ENCODE measurements at regions not wholly inside any gene's neighbourhood (a gene's known extent, or its start where the extent isn't known, plus 50 kb on each side); places are given as distances from the start of the nearest gene placed in this dataset.
A peak's percentile ranks its signal among the peaks of the same experiment; 100 is the strongest.

- H3K4me1 ChIP-seq (ENCODE audit: insufficient read depth, low read length) = peaks cover 28% of the 10 kb centered on the region; the same call in 1 of the 2 replicates
- H3K27me3 ChIP-seq (ENCODE audit: insufficient read depth, low read length) = no peaks in the 10 kb centered on the region
- H3K36me3 ChIP-seq (ENCODE audit: insufficient read depth, low read depth, low read length) = no peaks in the 10 kb centered on the region
- H3K9me3 ChIP-seq (ENCODE audit: insufficient read depth, low read depth, low read length) = 0 out of 2 replicates have a peak, but pooled peaks cover 3% of the 10 kb centered on the region
- H3K9ac ChIP-seq (ENCODE audit: low read depth, low read length) = no peak overlapping the region
- no peak overlapping the region for H3K4me3 ChIP-seq (ENCODE audit: low read length)
- H3K27ac ChIP-seq (ENCODE audit: low read length) = no peak overlapping the region
These were observed 321.2 kb downstream of the ZNF621 start for GRCh38 chr3:40845916-40846315.

- H3K27ac ChIP-seq (ENCODE audit: low read length) = no peak overlapping the region
- H3K9ac ChIP-seq (ENCODE audit: low read depth, low read length) = no peak overlapping the region
- no peaks in the 10 kb centered on the region for H3K36me3 ChIP-seq (ENCODE audit: insufficient read depth, low read depth, low read length)
- H3K27me3 ChIP-seq (ENCODE audit: insufficient read depth, low read length) = no peaks in the 10 kb centered on the region
- 0 out of 2 replicates have a peak, but pooled peaks cover 3% of the 10 kb centered on the region for H3K9me3 ChIP-seq (ENCODE audit: insufficient read depth, low read depth, low read length)
- H3K4me3 ChIP-seq (ENCODE audit: low read length) = no peak overlapping the region
- peaks cover 28% of the 10 kb centered on the region; the same call in 1 of the 2 replicates for H3K4me1 ChIP-seq (ENCODE audit: insufficient read depth, low read length)
These were observed 321.7 kb downstream of the ZNF621 start for GRCh38 chr3:40846451-40846850.

- Histone ChIP-seq H3K4me1 (ENCODE audit: insufficient read depth, low read length) (peaks cover 28% of the 10 kb centered on the region; the same call in 1 of the 2 replicates), H3K27me3 (ENCODE audit: insufficient read depth, low read length) (no peaks in the 10 kb centered on the region), H3K36me3 (ENCODE audit: insufficient read depth, low read depth, low read length) (no peaks in the 10 kb centered on the region), H3K4me3 (ENCODE audit: low read length) (0 out of 2 replicates have a peak overlapping the region, but pooled peaks have one; percentile 6), H3K9me3 (ENCODE audit: insufficient read depth, low read depth, low read length) (0 out of 2 replicates have a peak, but pooled peaks cover 3% of the 10 kb centered on the region), H3K9ac (ENCODE audit: low read depth, low read length) (no peak overlapping the region), H3K27ac (ENCODE audit: low read length) (no peak overlapping the region)
These were observed 322.8 kb downstream of the ZNF621 start for GRCh38 chr3:40847551-40847992.

- H3K4me3 ChIP-seq (ENCODE audit: low read length) = no peak overlapping the region
- no peak overlapping the region for H3K27ac ChIP-seq (ENCODE audit: low read length)
- no peaks in the 10 kb centered on the region for H3K27me3 ChIP-seq (ENCODE audit: insufficient read depth, low read length)
- H3K9me3 ChIP-seq (ENCODE audit: insufficient read depth, low read depth, low read length) = 0 out of 2 replicates have a peak, but pooled peaks cover 3% of the 10 kb centered on the region
- H3K9ac ChIP-seq (ENCODE audit: low read depth, low read length) = no peak overlapping the region
- H3K4me1 ChIP-seq (ENCODE audit: insufficient read depth, low read length) = peaks cover 28% of the 10 kb centered on the region; the same call in 1 of the 2 replicates
- H3K36me3 ChIP-seq (ENCODE audit: insufficient read depth, low read depth, low read length) = no peaks in the 10 kb centered on the region
These were observed 323.7 kb downstream of the ZNF621 start for GRCh38 chr3:40848421-40848820.

- peaks cover 17% of the 10 kb centered on the region; the same call in 1 of the 2 replicates for H3K4me1 ChIP-seq (ENCODE audit: insufficient read depth, low read length)
- no peaks in the 10 kb centered on the region for H3K36me3 ChIP-seq (ENCODE audit: insufficient read depth, low read depth, low read length)
- H3K4me3 ChIP-seq (ENCODE audit: low read length) = no peak overlapping the region
- no peak overlapping the region for H3K9ac ChIP-seq (ENCODE audit: low read depth, low read length)
- no peaks in the 10 kb centered on the region for H3K9me3 ChIP-seq (ENCODE audit: insufficient read depth, low read depth, low read length)
- H3K27me3 ChIP-seq (ENCODE audit: insufficient read depth, low read length) = no peaks in the 10 kb centered on the region
- no peak overlapping the region for H3K27ac ChIP-seq (ENCODE audit: low read length)
These were observed 326.1 kb downstream of the ZNF621 start for GRCh38 chr3:40850861-40851260.

- H3K36me3 ChIP-seq (ENCODE audit: insufficient read depth, low read depth, low read length) = no peaks in the 10 kb centered on the region
- no peak overlapping the region for H3K9ac ChIP-seq (ENCODE audit: low read depth, low read length)
- H3K4me3 ChIP-seq (ENCODE audit: low read length) = no peak overlapping the region
- no peak overlapping the region for H3K27ac ChIP-seq (ENCODE audit: low read length)
- no peaks in the 10 kb centered on the region for H3K27me3 ChIP-seq (ENCODE audit: insufficient read depth, low read length)
- peaks cover 14% of the 10 kb centered on the region; the same call in 1 of the 2 replicates for H3K4me1 ChIP-seq (ENCODE audit: insufficient read depth, low read length)
- H3K9me3 ChIP-seq (ENCODE audit: insufficient read depth, low read depth, low read length) = no peaks in the 10 kb centered on the region
These were observed 327.1 kb downstream of the ZNF621 start for GRCh38 chr3:40851836-40852235.

- H3K4me3 ChIP-seq (ENCODE audit: low read length) = no peak overlapping the region
- H3K27ac ChIP-seq (ENCODE audit: low read length) = no peak overlapping the region
- peaks cover 9% of the 10 kb centered on the region; the same call in 1 of the 2 replicates for H3K4me1 ChIP-seq (ENCODE audit: insufficient read depth, low read length)
These were observed 328.0 kb downstream of the ZNF621 start for GRCh38 chr3:40852712-40853111.

GRCh38 chr3:40853474-40853873 lies 328.7 kb downstream of the ZNF621 start:
- Histone ChIP-seq H3K27ac (ENCODE audit: low read length) (no peak overlapping the region), H3K4me1 (ENCODE audit: insufficient read depth, low read length) (peaks cover 2% of the 10 kb centered on the region; the same call in 1 of the 2 replicates), H3K4me3 (ENCODE audit: low read length) (no peak overlapping the region), H3K9ac (ENCODE audit: low read depth, low read length) (no peak overlapping the region), H3K9me3 (ENCODE audit: insufficient read depth, low read depth, low read length) (no peaks in the 10 kb centered on the region), H3K36me3 (ENCODE audit: insufficient read depth, low read depth, low read length) (no peaks in the 10 kb centered on the region), H3K27me3 (ENCODE audit: insufficient read depth, low read length) (no peaks in the 10 kb centered on the region)

More at GRCh38 chr3:40852712-40853111, 328.0 kb downstream of the ZNF621 start:
- Histone ChIP-seq H3K9ac (ENCODE audit: low read depth, low read length) (no peak overlapping the region), H3K36me3 (ENCODE audit: insufficient read depth, low read depth, low read length) (no peaks in the 10 kb centered on the region), H3K9me3 (ENCODE audit: insufficient read depth, low read depth, low read length) (no peaks in the 10 kb centered on the region), H3K27me3 (ENCODE audit: insufficient read depth, low read length) (no peaks in the 10 kb centered on the region)

GRCh38 chr3:40855871-40856270 lies 331.1 kb downstream of the ZNF621 start:
- Histone ChIP-seq H3K9me3 (ENCODE audit: insufficient read depth, low read depth, low read length) (no peaks in the 10 kb centered on the region), H3K9ac (ENCODE audit: low read depth, low read length) (no peak overlapping the region), H3K36me3 (ENCODE audit: insufficient read depth, low read depth, low read length) (no peaks in the 10 kb centered on the region), H3K4me3 (ENCODE audit: low read length) (no peak overlapping the region), H3K27me3 (ENCODE audit: insufficient read depth, low read length) (no peaks in the 10 kb centered on the region), H3K27ac (ENCODE audit: low read length) (no peak overlapping the region), H3K4me1 (ENCODE audit: insufficient read depth, low read length) (no peaks in the 10 kb centered on the region)

- Histone ChIP-seq H3K27me3 (ENCODE audit: insufficient read depth, low read length) (no peaks in the 10 kb centered on the region), H3K27ac (ENCODE audit: low read length) (no peak overlapping the region), H3K9ac (ENCODE audit: low read depth, low read length) (no peak overlapping the region)
These were observed 333.8 kb downstream of the ZNF621 start for GRCh38 chr3:40858364-40859115.

GRCh38 chr3:40862946-40863345 lies 336.4 kb upstream of the CTNNB1 start:
- Histone ChIP-seq H3K9ac (ENCODE audit: low read depth, low read length) (no peak overlapping the region), H3K9me3 (ENCODE audit: insufficient read depth, low read depth, low read length) (no peaks in the 10 kb centered on the region), H3K4me1 (ENCODE audit: insufficient read depth, low read length) (no peaks in the 10 kb centered on the region), H3K4me3 (ENCODE audit: low read length) (no peak overlapping the region), H3K27ac (ENCODE audit: low read length) (no peak overlapping the region), H3K36me3 (ENCODE audit: insufficient read depth, low read depth, low read length) (no peaks in the 10 kb centered on the region), H3K27me3 (ENCODE audit: insufficient read depth, low read length) (no peaks in the 10 kb centered on the region)

More at GRCh38 chr3:40858364-40859115, 333.8 kb downstream of the ZNF621 start:
- Histone ChIP-seq H3K9me3 (ENCODE audit: insufficient read depth, low read depth, low read length) (no peaks in the 10 kb centered on the region), H3K4me1 (ENCODE audit: insufficient read depth, low read length) (no peaks in the 10 kb centered on the region), H3K36me3 (ENCODE audit: insufficient read depth, low read depth, low read length) (no peaks in the 10 kb centered on the region), H3K4me3 (ENCODE audit: low read length) (no peak overlapping the region)

All from iPS-20b (cell line).